Colonic mucosa (tissue), 4 donors: ENCODE measurements at regions not wholly inside any gene's neighbourhood (a gene's known extent, or its start where the extent isn't known, plus 50 kb on each side); places are given as distances from the start of the nearest gene placed in this dataset.
"Not testable (repeated sequence)": the region's sequence is repeated elsewhere in the genome, so short reads cannot be mapped to it uniquely, and the experiment has no call there.

Source experiments
- DNase-seq: peaks from one replicate; pipeline ENCODE4 v3.0.0-alpha.2; 2020
- H3K27ac ChIP-seq: fragments of 200-600 bp; one replicate; pipeline ENCODE4 v1.8.0; 2021
- H3K27me3 ChIP-seq: fragments of 200-600 bp; one replicate; pipeline ENCODE4 v1.8.0; 2021
- H3K36me3 ChIP-seq: fragments of 200-600 bp; one replicate; pipeline ENCODE4 v1.8.0; 2021
- H3K4me1 ChIP-seq: fragments of 200-600 bp; one replicate; pipeline ENCODE4 v1.8.0; 2021; ENCODE audit warnings: mild to moderate bottlenecking
- H3K4me3 ChIP-seq: fragments of 200-600 bp; one replicate; pipeline ENCODE4 v1.8.0; 2021
- H3K9ac ChIP-seq, 2 donors: one replicate each; pipeline ENCODE4 v1.7.0; 2013; ENCODE audit warnings: control low read depth in 2 of 2, low read depth in 2 of 2, low read length in 2 of 2
- H3K9me3 ChIP-seq: fragments of 200-600 bp; one replicate; pipeline ENCODE4 v1.8.0; 2021
- CTCF ChIP-seq: fragments of 200-600 bp; IDR thresholded peaks from one replicate; pipeline ENCODE4 v1.8.0; 2022; ENCODE audit warnings: antibody characterized with exemption, mild to moderate bottlenecking
- intact Hi-C: fragments of 100-400 bp; cut with DNase I; formaldehyde crosslinking; loops from one replicate; pipeline ENCODE4 v1.14.1; 2022
- donor health status: healthy.
- donor health status: DM: no; HTN: no; CAD: no.
- donor health status: DM: no; HTN: no; CAD: no.

GRCh38 chr1:194060481-194060880 is 874.1 kb upstream of the B3GALT2 start:
- Histone ChIP-seq H3K27ac (no peak overlapping the region), H3K36me3 (no peaks in the 10 kb centered on the region), H3K9me3 (no peaks in the 10 kb centered on the region), H3K27me3 (no peaks in the 10 kb centered on the region), H3K4me3 (no peak overlapping the region), H3K4me1 (no peaks in the 10 kb centered on the region), H3K9ac (no peak overlapping the region)
- DNase-seq = no peak
- TF ChIP-seq CTCF = no peak
- intact Hi-C loops = no loop called here

GRCh38 chr1:194058268-194058667 is 871.9 kb upstream of the B3GALT2 start:
- H3K9me3 ChIP-seq, H3K27me3 ChIP-seq, H3K36me3 ChIP-seq, H3K9ac ChIP-seq, H3K4me3 ChIP-seq, intact Hi-C loops, DNase-seq, H3K4me1 ChIP-seq, H3K27ac ChIP-seq: not testable (repeated sequence)

- no peak for TF ChIP-seq CTCF
- Histone ChIP-seq H3K4me1 (no peaks in the 10 kb centered on the region), H3K27me3 (no peaks in the 10 kb centered on the region), H3K4me3 (no peak overlapping the region), H3K9ac (no peak overlapping the region), H3K27ac (no peak overlapping the region), H3K9me3 (no peaks in the 10 kb centered on the region), H3K36me3 (no peaks in the 10 kb centered on the region)
- intact Hi-C loops = no loop called here
- DNase-seq = no peak
Observed at GRCh38 chr1:194056169-194056568, 869.8 kb upstream of the B3GALT2 start.

GRCh38 chr1:194055536-194055935 is 869.1 kb upstream of the B3GALT2 start:
- Histone ChIP-seq H3K4me1 (no peaks in the 10 kb centered on the region), H3K27me3 (no peaks in the 10 kb centered on the region), H3K4me3 (no peak overlapping the region), H3K9me3 (no peaks in the 10 kb centered on the region), H3K9ac (no peak overlapping the region), H3K36me3 (no peaks in the 10 kb centered on the region), H3K27ac (no peak overlapping the region)
- intact Hi-C loops = no loop called here
- no peak for TF ChIP-seq CTCF
- DNase-seq = no peak

- intact Hi-C loops = no loop called here
- DNase-seq = no peak
- Histone ChIP-seq H3K27me3 (no peaks in the 10 kb centered on the region), H3K36me3 (no peaks in the 10 kb centered on the region), H3K9ac (no peak overlapping the region), H3K4me1 (no peaks in the 10 kb centered on the region), H3K9me3 (no peaks in the 10 kb centered on the region), H3K27ac (no peak overlapping the region), H3K4me3 (no peak overlapping the region)
- TF ChIP-seq CTCF = no peak
Observed at GRCh38 chr1:194052514-194053338, 866.3 kb upstream of the B3GALT2 start.

GRCh38 chr1:194047921-194048320 is 861.5 kb upstream of the B3GALT2 start:
- DNase-seq = no peak
- no peaks in the 10 kb centered on the region for H3K27me3 ChIP-seq
- no peaks in the 10 kb centered on the region for H3K4me1 ChIP-seq
- no peak overlapping the region for H3K27ac ChIP-seq
- H3K9ac ChIP-seq = no peak overlapping the region
- TF ChIP-seq CTCF = no peak
- no peak overlapping the region for H3K4me3 ChIP-seq
- no peaks in the 10 kb centered on the region for H3K9me3 ChIP-seq
- intact Hi-C loops = no loop called here
- no peaks in the 10 kb centered on the region for H3K36me3 ChIP-seq
